GM21360 (cell line): ENCODE measurements at regions not wholly inside any gene's neighbourhood (a gene's known extent, or its start where the extent isn't known, plus 50 kb on each side); places are given as distances from the start of the nearest gene placed in this dataset.

Experiments used
- ATAC-seq: cut with Tn5 transposase; IDR thresholded peaks from one replicate; pipeline ENCODE4 v1.9.1; 2021; ENCODE audit warnings: mild to moderate bottlenecking, moderate library complexity; ENCODE audit not compliant: unreplicated experiment

GRCh38 chr1:82421782-82422181 is 621.0 kb downstream of the ADGRL2 start:
- no peak for ATAC-seq

DNA sequence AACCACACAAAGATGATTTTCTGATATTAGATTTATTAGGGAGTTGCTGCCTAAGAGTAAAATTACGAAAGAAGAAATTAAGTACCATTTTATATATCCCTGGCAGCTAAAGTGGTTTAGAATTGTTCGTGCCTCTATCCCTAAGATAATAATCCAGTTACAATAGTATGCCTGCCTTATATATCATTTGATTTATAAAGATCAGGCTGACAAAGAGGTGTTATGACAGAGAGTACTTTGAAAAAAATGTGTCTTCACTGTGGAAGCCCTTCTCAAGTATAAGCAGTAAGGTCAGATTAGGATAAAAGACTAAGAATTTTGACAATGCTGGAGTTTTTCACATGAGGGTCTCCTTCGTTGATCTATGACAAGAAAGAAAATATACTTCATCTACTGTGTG is 619.9 kb downstream of the ADGRL2 start:
- ATAC-seq: no peak

- no peak for ATAC-seq
These were observed 610.9 kb downstream of the ADGRL2 start for GRCh38 chr1:82411605-82412004.

DNA sequence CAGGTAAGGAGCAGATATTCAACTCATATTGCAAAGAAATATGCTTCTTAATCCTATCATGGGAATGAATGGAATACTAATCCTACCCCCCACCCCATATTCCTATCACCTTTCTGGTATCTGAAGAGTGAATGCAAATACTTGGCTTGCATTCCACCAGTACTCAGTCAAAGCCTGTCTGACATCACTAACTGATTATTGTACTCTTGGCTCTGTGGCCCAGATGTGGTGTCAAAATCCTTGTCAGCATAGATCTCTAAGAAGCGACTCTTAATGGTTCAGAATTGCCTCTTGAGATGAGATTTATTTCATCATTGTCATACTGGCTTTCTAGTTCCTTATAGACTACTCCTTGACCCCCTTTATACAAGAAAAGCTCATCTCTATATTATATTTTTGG is 604.6 kb downstream of the ADGRL2 start:
- ATAC-seq: no peak

- no peak for ATAC-seq
These were observed 600.4 kb downstream of the ADGRL2 start for GRCh38 chr1:82401116-82401515.

- no peak for ATAC-seq
These were observed 599.8 kb downstream of the ADGRL2 start for GRCh38 chr1:82400521-82400920.

DNA sequence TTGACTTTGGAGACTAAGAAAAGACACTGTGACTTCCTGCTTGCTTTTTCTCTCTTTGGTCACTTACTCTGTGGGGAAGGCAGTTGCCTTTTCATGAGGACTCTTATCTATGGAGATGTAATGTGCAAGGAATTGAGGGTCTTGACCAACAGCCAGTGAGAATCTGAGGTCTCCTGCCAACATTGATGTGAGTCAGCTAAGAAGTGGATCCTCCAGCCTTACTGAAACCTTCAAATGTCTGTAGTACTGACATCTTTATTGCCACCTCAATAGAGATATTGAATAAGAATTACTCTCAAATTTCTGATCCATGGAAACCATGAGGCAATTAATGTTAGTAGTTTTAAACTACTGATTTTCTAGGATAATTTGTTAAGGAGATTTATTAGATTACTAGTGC is 598.4 kb downstream of the ADGRL2 start:
- no peak for ATAC-seq

DNA sequence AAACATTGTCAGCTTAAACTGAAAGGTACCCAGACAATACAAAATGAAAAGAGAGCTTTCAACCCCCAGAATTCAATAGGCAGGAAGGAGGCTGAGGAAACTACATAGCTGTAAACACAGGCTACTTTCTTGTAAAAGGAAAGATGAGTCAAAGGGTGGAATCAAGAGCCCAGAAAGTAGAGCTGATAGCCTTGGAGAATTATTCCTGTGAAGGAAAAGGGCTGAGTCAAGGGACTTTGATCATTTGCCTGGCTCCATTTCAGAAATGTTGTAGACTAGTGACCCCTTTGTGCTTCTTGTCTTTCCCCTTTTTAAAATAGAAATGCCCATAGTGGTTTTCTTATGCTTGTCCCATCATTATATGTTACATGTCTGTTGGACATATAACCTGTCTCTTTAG is 597.6 kb downstream of the ADGRL2 start:
- ATAC-seq: no peak

DNA sequence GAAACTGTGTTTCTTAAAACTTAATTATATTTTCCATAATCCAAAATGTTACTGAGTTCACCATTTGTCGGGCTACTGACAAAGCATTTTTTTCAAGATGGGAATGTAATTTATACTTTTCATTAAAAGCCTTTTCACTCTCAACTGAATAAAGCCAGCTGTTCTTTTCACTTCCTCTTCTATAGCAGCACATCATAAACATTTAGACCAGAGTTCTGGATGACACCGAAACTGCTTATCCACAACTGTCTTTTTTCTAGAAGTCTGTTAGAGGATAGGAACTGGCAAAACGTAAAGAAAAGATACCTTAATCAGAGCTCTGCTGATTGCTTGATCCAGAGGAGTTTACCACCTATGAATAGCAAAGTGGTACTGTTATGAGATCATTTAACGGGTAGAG is 594.7 kb downstream of the ADGRL2 start:
- ATAC-seq: no peak

GRCh38 chr1:82392946-82393345 is 592.2 kb downstream of the ADGRL2 start:
- ATAC-seq: no peak

- no peak for ATAC-seq
These were observed 591.8 kb downstream of the ADGRL2 start for GRCh38 chr1:82392513-82392912.

DNA sequence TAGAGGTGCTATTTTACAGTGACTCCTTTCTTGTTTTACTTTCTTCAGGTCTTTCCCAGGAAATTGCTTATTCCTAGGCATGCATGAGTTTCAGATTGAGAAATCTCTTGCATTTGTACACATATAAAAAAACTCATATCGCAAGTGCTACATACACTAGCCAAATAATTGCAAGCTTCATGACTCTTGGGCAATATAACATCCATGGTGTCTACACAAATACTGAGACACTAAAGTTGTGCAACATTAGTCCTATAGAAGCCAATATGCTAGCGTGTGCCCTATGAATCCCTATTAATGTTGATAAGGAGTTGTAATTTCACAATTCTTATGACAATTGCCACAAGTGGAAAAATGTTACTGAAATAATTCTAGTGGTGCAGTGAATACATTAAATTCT is 591.0 kb downstream of the ADGRL2 start:
- no peak for ATAC-seq

DNA sequence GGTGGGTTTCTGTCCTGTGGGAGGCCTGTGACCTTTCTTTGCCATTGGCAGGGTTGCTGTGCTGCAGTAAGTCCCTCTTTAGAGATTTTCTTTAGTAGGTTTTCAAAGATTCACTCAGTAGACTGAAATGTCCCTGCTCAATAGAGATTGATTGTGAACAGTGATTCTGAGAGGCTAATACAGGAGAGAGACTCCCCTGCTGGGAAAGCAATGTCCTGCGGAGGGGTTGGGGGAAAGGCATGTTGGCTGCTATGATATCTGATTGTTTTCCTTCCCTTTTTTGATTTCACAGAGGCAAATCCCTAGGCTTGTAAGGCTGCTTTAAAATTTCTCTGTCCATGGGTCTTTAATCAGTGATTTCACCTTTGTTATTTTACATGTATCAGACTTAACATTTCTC is 589.9 kb downstream of the ADGRL2 start:
- no peak for ATAC-seq

- no peak for ATAC-seq
These were observed 587.9 kb downstream of the ADGRL2 start for GRCh38 chr1:82388679-82389078.

GRCh38 chr1:82387012-82387366 is 586.3 kb downstream of the ADGRL2 start:
- no peak for ATAC-seq

- ATAC-seq: no peak
These were observed 585.8 kb downstream of the ADGRL2 start for GRCh38 chr1:82386365-82387011.

- ATAC-seq: no peak
These were observed 584.0 kb downstream of the ADGRL2 start for GRCh38 chr1:82384776-82385175.

GRCh38 chr1:82377201-82377884 is 576.6 kb downstream of the ADGRL2 start:
- ATAC-seq: no peak

DNA sequence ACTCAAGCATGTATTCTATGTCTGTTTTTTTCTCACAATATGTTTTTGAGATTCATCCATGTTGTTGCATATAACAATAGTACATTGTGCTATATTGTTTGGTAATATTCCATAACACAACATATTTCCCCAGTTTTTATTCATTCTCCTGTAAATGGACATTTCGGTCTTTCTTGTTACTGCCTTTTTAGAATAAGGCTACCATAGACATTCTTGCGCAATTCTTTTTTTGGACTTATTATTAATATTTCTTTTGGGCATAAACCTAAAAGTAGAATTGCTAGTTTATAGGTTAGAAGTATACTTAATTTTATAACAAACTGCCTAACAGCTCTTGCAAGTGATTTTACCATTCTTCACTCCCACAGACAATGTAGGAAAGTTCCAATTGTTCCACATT is 573.0 kb downstream of the ADGRL2 start:
- ATAC-seq: no peak

- no peak for ATAC-seq
These were observed 571.2 kb downstream of the ADGRL2 start for GRCh38 chr1:82371844-82372498.

DNA sequence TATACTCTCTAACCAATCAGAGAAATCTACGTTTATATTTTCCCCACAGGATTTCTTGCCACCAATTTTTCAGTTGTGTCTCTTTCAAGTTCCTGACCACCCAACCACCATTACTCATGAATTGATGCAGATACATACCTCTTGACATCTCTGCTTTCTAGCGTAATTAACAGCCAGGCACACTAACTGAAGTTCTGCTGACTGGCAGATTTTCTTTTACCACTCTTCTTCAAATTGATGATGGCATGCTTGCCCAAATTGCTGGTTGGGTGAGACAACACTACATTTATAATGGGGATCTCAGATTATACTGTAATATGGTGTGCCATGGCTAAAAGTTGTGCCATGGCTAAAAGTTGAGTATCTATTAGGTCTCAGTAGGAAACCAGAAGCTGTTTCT is 566.7 kb downstream of the ADGRL2 start:
- ATAC-seq: no peak

DNA sequence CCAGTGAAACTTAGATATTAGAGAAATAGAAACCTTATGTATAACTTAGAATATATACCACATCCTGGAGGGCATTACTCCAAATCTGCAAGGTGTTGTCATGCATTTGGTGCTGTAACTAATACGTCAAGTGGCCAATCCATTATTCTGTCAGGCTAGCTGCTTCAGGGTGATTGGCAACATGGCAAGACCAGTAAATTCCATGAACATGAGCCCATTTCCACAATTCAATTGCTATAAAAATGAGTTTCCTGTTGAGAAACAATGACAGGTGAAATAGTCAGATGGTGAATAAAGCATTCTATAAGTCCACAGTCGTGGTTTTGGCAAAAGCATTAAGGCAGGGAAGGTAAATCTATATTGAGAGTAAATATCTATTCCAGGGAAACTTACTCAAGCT is 566.0 kb downstream of the ADGRL2 start:
- ATAC-seq: no peak
